Endodermal cell (in vitro differentiated cells): ENCODE measurements at regions not wholly inside any gene's neighbourhood (a gene's known extent, or its start where the extent isn't known, plus 50 kb on each side); places are given as distances from the start of the nearest gene placed in this dataset.

Experiments
- DNase-seq: peaks from one replicate; pipeline ENCODE4 v3.0.0-alpha.2; 2017
- H3K27ac ChIP-seq: 2 replicates; pipeline ENCODE4 v1.5.1; 2013; ENCODE audit warnings: mild to moderate bottlenecking, low read depth, low read length, moderate library complexity
- H3K27me3 ChIP-seq: 2 replicates; pipeline ENCODE4 v1.6.1; 2013; ENCODE audit warnings: mild to moderate bottlenecking, low read length, moderate library complexity; ENCODE audit not compliant: insufficient read depth, control insufficient read depth, poor library complexity, severe bottlenecking
- H3K36me3 ChIP-seq: 2 replicates; pipeline ENCODE4 v1.7.0; 2013; ENCODE audit warnings: mild to moderate bottlenecking, low read length, moderate library complexity; ENCODE audit not compliant: control insufficient read depth, insufficient read depth
- H3K4me1 ChIP-seq: one replicate; pipeline ENCODE4 v1.7.0; 2013; ENCODE audit warnings: low read length; ENCODE audit not compliant: control insufficient read depth, insufficient read depth
- H3K4me3 ChIP-seq: 2 replicates; pipeline ENCODE4 v1.5.1; 2013; ENCODE audit warnings: mild to moderate bottlenecking, low read length, moderate library complexity
- H3K9ac ChIP-seq: 2 replicates; pipeline ENCODE4 v1.6.1; 2013; ENCODE audit warnings: mild to moderate bottlenecking, low read length, moderate library complexity; ENCODE audit not compliant: poor library complexity, severe bottlenecking; ENCODE audit errors: extremely low read depth
- H3K9me3 ChIP-seq: 2 replicates; pipeline ENCODE4 v1.6.1; 2013; ENCODE audit warnings: mild to moderate bottlenecking, low read length, moderate library complexity; ENCODE audit not compliant: control insufficient read depth
- H3K27ac Mint-ChIP-seq: 2 replicates; pipeline ENCODE4 v1.8.0; 2020; ENCODE audit warnings: mixed read lengths
- H3K27me3 Mint-ChIP-seq: 2 replicates; pipeline ENCODE4 v1.8.0; 2021; ENCODE audit warnings: mild to moderate bottlenecking, mixed read lengths; ENCODE audit not compliant: insufficient read depth
- H3K36me3 Mint-ChIP-seq: 2 replicates; pipeline ENCODE4 v1.8.0; 2020; ENCODE audit warnings: low read depth, mixed read lengths
- H3K4me1 Mint-ChIP-seq: 2 replicates; pipeline ENCODE4 v1.8.0; 2020; ENCODE audit warnings: mixed read lengths
- H3K4me3 Mint-ChIP-seq: 2 replicates; pipeline ENCODE4 v1.8.0; 2020; ENCODE audit warnings: mild to moderate bottlenecking, moderate library complexity, mixed read lengths
- H3K9me3 Mint-ChIP-seq: 2 replicates; pipeline ENCODE4 v1.8.0; 2020; ENCODE audit warnings: mild to moderate bottlenecking, mixed read lengths
- CTCF ChIP-seq: fragments of 200-600 bp; sonication (generic); conservative IDR thresholded peaks from 2 replicates; pipeline ENCODE4 v1.5.0; 2021; ENCODE audit warnings: antibody characterized with exemption, mild to moderate bottlenecking
- WGBS, 2 experiments: methylation state at CpG; one replicate each; pipeline versions ENCODE4 v1.1.5 to v1.1.7; 2013; ENCODE audit warnings: missing lambda C conversion rate in 2 of 2, mixed read lengths in 1 of 2; ENCODE audit not compliant: insufficient coverage in 1 of 2, insufficient read length in 1 of 2; 5-methylcytosine and 5-hydroxymethylcytosine counted together

- WGBS, 2 experiments: 88 to 91% methylated on average over 1 to 2 of the region's 3 CpGs
- H3K4me3 ChIP-seq: no peak overlapping the region
- Mint-ChIP-seq H3K27ac (no peak overlapping the region), H3K4me1 (peaks cover 15% of the 10 kb centered on the region), H3K4me3 (no peak overlapping the region), H3K36me3 (no peaks in the 10 kb centered on the region), H3K9me3 (no peaks in the 10 kb centered on the region), H3K27me3 (peaks cover 7% of the 10 kb centered on the region)
- H3K9ac ChIP-seq: no peak overlapping the region
- H3K27me3 ChIP-seq: peaks cover 5% of the 10 kb centered on the region
- no peaks in the 10 kb centered on the region for H3K9me3 ChIP-seq
- no peak overlapping the region for H3K27ac ChIP-seq
- H3K36me3 ChIP-seq: no peaks in the 10 kb centered on the region
- DNase-seq: no peak
- no peak for TF ChIP-seq CTCF
- no peaks in the 10 kb centered on the region for H3K4me1 ChIP-seq
These were observed 192.5 kb downstream of the CDH7 start for GRCh38 chr18:65943268-65943667.

- H3K4me3 Mint-ChIP-seq: no peak overlapping the region
- no peaks in the 10 kb centered on the region for H3K9me3 Mint-ChIP-seq
- H3K27me3 Mint-ChIP-seq: peaks cover 3% of the 10 kb centered on the region
- H3K9ac ChIP-seq: no peak overlapping the region
- DNase-seq: no peak
- H3K4me1 ChIP-seq: no peaks in the 10 kb centered on the region
- no peak overlapping the region for H3K4me3 ChIP-seq
- peaks cover 15% of the 10 kb centered on the region for H3K4me1 Mint-ChIP-seq
- H3K27me3 ChIP-seq: peaks cover under 1% of the 10 kb centered on the region
- H3K27ac Mint-ChIP-seq: no peak overlapping the region
- H3K27ac ChIP-seq: no peak overlapping the region
- no peaks in the 10 kb centered on the region for H3K36me3 Mint-ChIP-seq
- H3K9me3 ChIP-seq: no peaks in the 10 kb centered on the region
- TF ChIP-seq CTCF: no peak
- no CpG with 5 or more reads among the region's 1 CpG for WGBS, 2 experiments
- H3K36me3 ChIP-seq: no peaks in the 10 kb centered on the region
These were observed 192.0 kb downstream of the CDH7 start for GRCh38 chr18:65942854-65943253.

GRCh38 chr18:65942104-65942503 is 191.3 kb downstream of the CDH7 start:
- no peaks in the 10 kb centered on the region for H3K9me3 Mint-ChIP-seq
- Histone ChIP-seq H3K4me1 (no peaks in the 10 kb centered on the region), H3K27ac (no peak overlapping the region), H3K9me3 (no peaks in the 10 kb centered on the region), H3K9ac (no peak overlapping the region), H3K27me3 (no peaks in the 10 kb centered on the region), H3K4me3 (no peak overlapping the region), H3K36me3 (no peaks in the 10 kb centered on the region)
- no peak for DNase-seq
- TF ChIP-seq CTCF: no peak
- H3K36me3 Mint-ChIP-seq: no peaks in the 10 kb centered on the region
- WGBS, 2 experiments: 98 to 100% methylated on average over 1 to 2 of the region's 2 CpGs
- H3K27me3 Mint-ChIP-seq: peaks cover 3% of the 10 kb centered on the region
- no peak overlapping the region for H3K4me3 Mint-ChIP-seq
- H3K27ac Mint-ChIP-seq: no peak overlapping the region
- H3K4me1 Mint-ChIP-seq: peaks cover 17% of the 10 kb centered on the region
